Muscle layer of colon (tissue), 2 donors: ENCODE measurements at regions not wholly inside any gene's neighbourhood (a gene's known extent, or its start where the extent isn't known, plus 50 kb on each side); places are given as distances from the start of the nearest gene placed in this dataset.

Experiments
- H3K27ac ChIP-seq: one replicate; pipeline ENCODE4 v1.7.0; 2013; ENCODE audit warnings: low read depth, mild to moderate bottlenecking, low read length, moderate library complexity
- H3K27me3 ChIP-seq, 2 donors: one replicate each; pipeline ENCODE4 v1.7.0; 2013; ENCODE audit warnings: low read length in 2 of 2, mild to moderate bottlenecking in 2 of 2; ENCODE audit not compliant: insufficient read depth in 2 of 2, control insufficient read depth in 1 of 2
- H3K36me3 ChIP-seq: one replicate; pipeline ENCODE4 v1.7.0; 2013; ENCODE audit warnings: mild to moderate bottlenecking, low read length; ENCODE audit not compliant: insufficient read depth
- H3K4me1 ChIP-seq: one replicate; pipeline ENCODE4 v1.7.0; 2013; ENCODE audit warnings: mild to moderate bottlenecking, low read length; ENCODE audit not compliant: insufficient read depth
- H3K4me3 ChIP-seq, 2 donors: one replicate each; pipeline ENCODE4 v1.7.0; 2013; ENCODE audit warnings: low read length in 2 of 2, low read depth in 1 of 2, mild to moderate bottlenecking in 1 of 2, moderate library complexity in 1 of 2
- H3K9ac ChIP-seq: one replicate; pipeline ENCODE4 v1.7.0; 2013; ENCODE audit warnings: low read length
- H3K9me3 ChIP-seq: one replicate; pipeline ENCODE4 v1.7.0; 2013; ENCODE audit warnings: mild to moderate bottlenecking, low read length
- donor health status: abdominal sarcoma.
- donor health status: Adenocarcinoma of cecum.

GRCh38 chr4:14233126-14233525, 605.6 kb upstream of the BOD1L1 start:
- Histone ChIP-seq H3K4me1 (peaks cover 8% of the 10 kb centered on the region), H3K36me3 (no peaks in the 10 kb centered on the region), H3K27me3 (no peaks in the 10 kb centered on the region), H3K27ac (no peak overlapping the region), H3K4me3 (no peak overlapping the region), H3K9me3 (no peaks in the 10 kb centered on the region), H3K9ac (no peak overlapping the region)

- Histone ChIP-seq H3K27me3 (no peaks in the 10 kb centered on the region), H3K9ac (no peak overlapping the region)
Measured at GRCh38 chr4:14234307-14234706, 606.8 kb upstream of the BOD1L1 start.

DNA sequence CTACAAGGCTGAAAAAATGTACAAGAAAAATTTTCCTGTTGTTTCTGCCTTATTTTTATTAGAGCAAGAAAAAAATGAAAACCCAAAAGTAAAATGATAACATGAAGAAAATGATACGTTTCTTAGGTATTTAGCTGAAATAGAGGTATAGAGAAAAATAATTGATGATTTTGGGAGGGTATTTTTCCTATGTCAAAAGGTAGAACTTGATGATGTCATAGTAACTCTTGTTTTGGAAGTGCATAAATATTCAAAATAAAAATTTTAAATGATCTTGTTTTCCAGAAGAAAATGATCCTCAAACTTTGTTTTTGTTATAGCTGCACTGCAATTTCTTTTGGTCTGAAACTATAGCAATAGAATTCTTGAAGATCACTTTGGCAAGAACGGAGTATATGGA, 608.8 kb upstream of the BOD1L1 start:
- H3K27ac ChIP-seq: no peak overlapping the region
- H3K9me3 ChIP-seq: no peaks in the 10 kb centered on the region
- H3K4me3 ChIP-seq: no peak overlapping the region
- H3K4me1 ChIP-seq: peaks cover 8% of the 10 kb centered on the region
- no peaks in the 10 kb centered on the region for H3K27me3 ChIP-seq
- no peaks in the 10 kb centered on the region for H3K36me3 ChIP-seq
- no peak overlapping the region for H3K9ac ChIP-seq

More at GRCh38 chr4:14234307-14234706, 606.8 kb upstream of the BOD1L1 start:
- peaks cover 8% of the 10 kb centered on the region for H3K4me1 ChIP-seq
- H3K4me3 ChIP-seq: no peak overlapping the region
- no peak overlapping the region for H3K27ac ChIP-seq
- no peaks in the 10 kb centered on the region for H3K9me3 ChIP-seq
- H3K36me3 ChIP-seq: no peaks in the 10 kb centered on the region

GRCh38 chr4:14237911-14238310, 610.4 kb upstream of the BOD1L1 start:
- Histone ChIP-seq H3K9me3 (no peaks in the 10 kb centered on the region), H3K4me3 (no peak overlapping the region), H3K27me3 (no peaks in the 10 kb centered on the region), H3K27ac (no peak overlapping the region), H3K4me1 (peaks cover 7% of the 10 kb centered on the region), H3K9ac (no peak overlapping the region), H3K36me3 (no peaks in the 10 kb centered on the region)

GRCh38 chr4:14241574-14241973, 614.0 kb upstream of the BOD1L1 start:
- Histone ChIP-seq H3K4me1 (no peaks in the 10 kb centered on the region), H3K27ac (no peak overlapping the region), H3K36me3 (no peaks in the 10 kb centered on the region), H3K4me3 (no peak overlapping the region), H3K27me3 (no peaks in the 10 kb centered on the region), H3K9me3 (no peaks in the 10 kb centered on the region), H3K9ac (no peak overlapping the region)

GRCh38 chr4:14247767-14248166, 620.2 kb upstream of the BOD1L1 start:
- no peaks in the 10 kb centered on the region for H3K9me3 ChIP-seq
- no peak overlapping the region for H3K27ac ChIP-seq
- H3K36me3 ChIP-seq: no peaks in the 10 kb centered on the region
- no peak overlapping the region for H3K4me3 ChIP-seq
- H3K4me1 ChIP-seq: no peaks in the 10 kb centered on the region
- H3K27me3 ChIP-seq: no peaks in the 10 kb centered on the region
- H3K9ac ChIP-seq: no peak overlapping the region

- no peak overlapping the region for H3K9ac ChIP-seq
- no peaks in the 10 kb centered on the region for H3K9me3 ChIP-seq
- H3K27me3 ChIP-seq: no peaks in the 10 kb centered on the region
- no peaks in the 10 kb centered on the region for H3K36me3 ChIP-seq
- H3K4me3 ChIP-seq: no peak overlapping the region
- H3K27ac ChIP-seq: no peak overlapping the region
- H3K4me1 ChIP-seq: no peaks in the 10 kb centered on the region
Measured at GRCh38 chr4:14249226-14249625, 621.7 kb upstream of the BOD1L1 start.

- no peaks in the 10 kb centered on the region for H3K9me3 ChIP-seq
- no peaks in the 10 kb centered on the region for H3K36me3 ChIP-seq
- H3K27me3 ChIP-seq: no peaks in the 10 kb centered on the region
- H3K9ac ChIP-seq: no peak overlapping the region
- no peak overlapping the region for H3K27ac ChIP-seq
- no peaks in the 10 kb centered on the region for H3K4me1 ChIP-seq
- no peak overlapping the region for H3K4me3 ChIP-seq
Measured at GRCh38 chr4:14254252-14254651, 626.7 kb upstream of the BOD1L1 start.

DNA sequence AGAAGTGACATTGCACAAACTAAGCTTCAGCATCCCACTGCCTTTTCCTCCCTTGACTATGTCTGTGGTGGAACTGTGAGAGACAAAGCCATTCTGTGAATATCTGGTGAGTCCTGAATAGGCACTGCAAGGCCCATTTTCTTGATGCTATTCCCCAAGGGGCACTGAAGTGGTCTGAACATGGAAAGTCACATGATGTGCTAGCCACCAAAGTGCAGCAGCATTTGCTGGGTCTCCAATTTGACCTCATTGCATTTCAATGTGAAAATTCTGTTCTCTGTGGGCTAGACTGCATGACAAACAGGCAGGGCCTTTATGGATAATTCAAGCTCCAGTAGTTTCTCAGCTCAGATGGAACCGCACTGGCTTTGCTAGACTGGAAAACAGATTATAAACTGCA, 627.4 kb upstream of the BOD1L1 start:
- no peak overlapping the region for H3K27ac ChIP-seq
- no peak overlapping the region for H3K9ac ChIP-seq
- no peaks in the 10 kb centered on the region for H3K27me3 ChIP-seq
- H3K36me3 ChIP-seq: no peaks in the 10 kb centered on the region
- no peak overlapping the region for H3K4me3 ChIP-seq
- H3K9me3 ChIP-seq: no peaks in the 10 kb centered on the region
- H3K4me1 ChIP-seq: no peaks in the 10 kb centered on the region

GRCh38 chr4:14257903-14258302, 630.4 kb upstream of the BOD1L1 start:
- H3K9me3 ChIP-seq: no peaks in the 10 kb centered on the region
- no peak overlapping the region for H3K4me3 ChIP-seq
- H3K9ac ChIP-seq: no peak overlapping the region
- H3K27me3 ChIP-seq: no peaks in the 10 kb centered on the region
- H3K27ac ChIP-seq: no peak overlapping the region
- H3K36me3 ChIP-seq: no peaks in the 10 kb centered on the region
- H3K4me1 ChIP-seq: no peaks in the 10 kb centered on the region

- H3K9ac ChIP-seq: no peak overlapping the region
- no peaks in the 10 kb centered on the region for H3K9me3 ChIP-seq
- H3K36me3 ChIP-seq: no peaks in the 10 kb centered on the region
- H3K27me3 ChIP-seq: no peaks in the 10 kb centered on the region
- H3K4me3 ChIP-seq: no peak overlapping the region
- H3K27ac ChIP-seq: no peak overlapping the region
- no peaks in the 10 kb centered on the region for H3K4me1 ChIP-seq
Measured at GRCh38 chr4:14259936-14260335, 632.4 kb upstream of the BOD1L1 start.

GRCh38 chr4:14260591-14260990, 633.1 kb upstream of the BOD1L1 start:
- Histone ChIP-seq H3K4me3 (no peak overlapping the region), H3K4me1 (no peaks in the 10 kb centered on the region), H3K36me3 (no peaks in the 10 kb centered on the region), H3K9ac (no peak overlapping the region), H3K27ac (no peak overlapping the region), H3K9me3 (no peaks in the 10 kb centered on the region), H3K27me3 (no peaks in the 10 kb centered on the region)
